ENCODE measurements at regions not wholly inside any gene's neighbourhood (a gene's known extent, or its start where the extent isn't known, plus 50 kb on each side); places are given as distances from the start of the nearest gene placed in this dataset.

DNA sequence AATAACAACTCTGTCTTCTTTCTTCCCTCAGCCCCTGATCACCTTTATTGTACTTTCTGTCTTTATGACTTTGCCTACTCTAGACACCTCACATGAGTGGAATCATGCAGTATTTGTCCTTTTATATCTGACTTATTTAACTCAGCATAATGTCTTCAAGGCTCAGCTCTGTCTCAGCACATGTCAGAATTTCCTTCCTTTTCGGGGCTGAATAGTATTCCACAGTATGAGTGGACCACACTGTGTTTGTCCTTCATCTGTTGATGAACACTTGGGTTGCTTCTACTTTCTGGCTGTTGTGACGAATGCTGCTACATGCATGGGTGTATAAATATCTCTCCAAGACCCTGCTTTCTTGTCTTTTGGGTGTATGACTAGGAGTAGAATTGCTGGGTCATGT, 117.6 kb downstream of the KIF26A start:
- H3K27me3 ChIP-seq (ENCODE audit: insufficient read depth, low read length): no peaks in the 10 kb centered on the region; the same call in 1 of the 2 replicates
- no peak for TF ChIP-seq ZNF274 (IDR thresholded peaks at IDR 0.05; ENCODE audit: low read depth, low read length)
- no peak for TF ChIP-seq CBX3 (IDR thresholded peaks at IDR 0.05; ENCODE audit: low read depth)
- TF ChIP-seq EGR1 (IDR thresholded peaks at IDR 0.05; ENCODE audit: low read depth): no peak
- no peak for TF ChIP-seq POLR2AphosphoS5 (IDR thresholded peaks at IDR 0.05; ENCODE audit: low read depth, low read length)
- TF ChIP-seq CEBPB (IDR thresholded peaks at IDR 0.05; ENCODE audit: low read depth): no peak
- TF ChIP-seq, protein P1, sequence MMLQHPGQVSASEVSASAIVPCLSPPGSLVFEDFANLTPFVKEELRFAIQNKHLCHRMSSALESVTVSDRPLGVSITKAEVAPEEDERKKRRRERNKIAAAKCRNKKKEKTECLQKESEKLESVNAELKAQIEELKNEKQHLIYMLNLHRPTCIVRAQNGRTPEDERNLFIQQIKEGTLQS (IDR thresholded peaks at IDR 0.05): no peak
- TF ChIP-seq SIN3A (IDR thresholded peaks at IDR 0.05; ENCODE audit: low read depth): no peak
- no peak for ATAC-seq
- H2AFZ ChIP-seq (ENCODE audit: low read depth, low read length, poor library complexity, severe bottlenecking): no peak overlapping the region
- no peak overlapping the region for H3K4me2 ChIP-seq (ENCODE audit: low read length)
- POLR2A ChIA-PET: no interaction called here
- H4K20me1 ChIP-seq (ENCODE audit: insufficient read depth): no peaks in the 10 kb centered on the region
- no peak overlapping the region for H3K27ac ChIP-seq (ENCODE audit: low read depth, low read length)
- H3K9me3 ChIP-seq (ENCODE audit: control insufficient read depth in 1 of 2, insufficient read depth in 1 of 2, low read depth in 1 of 2, low read length in 2 of 2): peaks cover 0 to 3% of the 10 kb centered on the region in 2 experiments; a peak in 1 of 4 replicates
- no peak overlapping the region for H3K4me3 ChIP-seq (replicated peaks in 1 of 2; ENCODE audit: low read depth in 1 of 2, low read length in 2 of 2)
- no peaks in the 10 kb centered on the region for H3K36me3 ChIP-seq (ENCODE audit: control insufficient read depth in 1 of 2, insufficient read depth in 2 of 2, low read length in 2 of 2)
- BruUV-seq (replicated peaks): no TSS peak
- CTCF ChIA-PET: no interaction called here
- no peak for DNase-seq (ENCODE audit: low read depth, low spot score)
- RAD21 ChIA-PET (ENCODE audit: low non-redundant PET in 1 of 2, low total read pairs in 2 of 2, uncharacterized antibody in 2 of 2, unreplicated experiment in 2 of 2): no interaction called here
- H3K4me1 ChIP-seq (ENCODE audit: control insufficient read depth in 1 of 2, insufficient read depth in 2 of 2, low read length in 2 of 2): no peaks in the 10 kb centered on the region
- no peaks in the 10 kb centered on the region for H3K9me2 ChIP-seq (ENCODE audit: insufficient read depth)
- intact Hi-C loops (cut with micrococcal nuclease): no loop called here
- H3K9ac ChIP-seq (ENCODE audit: low read length): no peak overlapping the region
- no peaks in the 10 kb centered on the region for H3K79me2 ChIP-seq (ENCODE audit: insufficient read depth, low read length)

DNA sequence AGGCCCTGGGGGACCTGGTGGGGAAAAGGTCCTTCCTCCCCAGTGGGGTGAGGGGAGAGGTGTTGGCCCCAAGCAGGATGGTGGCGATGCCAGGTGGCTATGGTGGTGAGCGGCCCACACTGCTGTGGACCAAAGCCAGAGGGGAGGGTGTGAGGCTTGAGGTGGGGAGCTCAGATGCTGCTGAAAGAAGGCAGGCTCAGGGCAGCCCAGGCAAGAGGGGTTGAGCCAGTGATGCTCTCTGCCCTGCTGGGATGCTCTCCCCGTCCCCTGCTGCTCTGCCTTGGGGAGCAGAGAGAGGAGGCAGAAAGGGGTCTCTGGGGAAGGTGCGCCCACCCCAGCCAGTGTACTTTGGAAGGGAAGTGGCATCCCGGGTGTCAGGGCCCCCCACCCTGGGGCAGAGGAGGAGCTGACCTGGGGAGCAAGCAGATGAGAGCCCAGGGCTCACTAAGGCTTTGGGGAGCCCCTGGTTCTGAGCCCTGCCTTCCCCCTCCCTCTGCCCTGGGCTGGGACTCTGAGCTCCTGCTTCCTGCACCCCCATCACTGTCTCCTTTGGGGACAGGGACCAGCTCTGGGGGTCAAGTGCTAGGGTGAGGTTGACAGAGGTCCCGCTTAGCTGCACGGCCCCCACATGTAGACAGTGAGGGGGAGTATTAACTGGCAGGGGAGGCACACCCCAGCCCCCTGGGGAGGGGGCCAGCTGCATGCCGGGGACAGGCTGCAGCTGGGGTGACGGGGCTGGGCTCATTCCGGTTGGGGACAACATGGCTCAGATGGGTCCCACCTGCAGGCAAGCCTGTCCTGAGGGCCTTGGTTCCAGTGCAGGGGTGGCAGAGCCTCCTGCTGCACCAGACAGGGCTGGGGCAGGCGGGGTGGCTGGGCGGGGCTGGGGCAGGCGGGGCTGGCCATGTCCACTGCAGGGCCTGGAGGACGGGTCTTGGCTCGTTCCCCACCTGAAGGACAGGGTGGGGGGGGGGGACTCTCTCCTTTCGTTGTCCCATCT, 124.4 kb downstream of the KIF26A start:
- ATAC-seq (no peak), DNase-seq (ENCODE audit: low read depth, low spot score) (no peak)
- no peaks in the 10 kb centered on the region for H3K79me2 ChIP-seq (ENCODE audit: insufficient read depth, low read length)
- H3K4me1 ChIP-seq (ENCODE audit: control insufficient read depth in 1 of 2, insufficient read depth in 2 of 2, low read length in 2 of 2): no peaks in the 10 kb centered on the region
- BruUV-seq (replicated peaks): no TSS peak
- peaks cover 0 to 8% of the 10 kb centered on the region in 2 experiments; a peak in 1 of 4 replicates for H3K9me3 ChIP-seq (ENCODE audit: control insufficient read depth in 1 of 2, insufficient read depth in 1 of 2, low read depth in 1 of 2, low read length in 2 of 2)
- no peaks in the 10 kb centered on the region for H3K36me3 ChIP-seq (ENCODE audit: control insufficient read depth in 1 of 2, insufficient read depth in 2 of 2, low read length in 2 of 2)
- H4K20me1 ChIP-seq (ENCODE audit: insufficient read depth): no peaks in the 10 kb centered on the region
- no peak overlapping the region for H3K27ac ChIP-seq (ENCODE audit: low read depth, low read length)
- no peak overlapping the region for H3K4me2 ChIP-seq (ENCODE audit: low read length)
- no peaks in the 10 kb centered on the region for H3K9me2 ChIP-seq (ENCODE audit: insufficient read depth)
- no peak overlapping the region for H3K4me3 ChIP-seq (replicated peaks in 1 of 2; ENCODE audit: low read depth in 1 of 2, low read length in 2 of 2)
- ChIA-PET POLR2A (no interaction called here), RAD21 (ENCODE audit: low non-redundant PET in 1 of 2, low total read pairs in 2 of 2, uncharacterized antibody in 2 of 2, unreplicated experiment in 2 of 2) (no interaction called here), CTCF (no interaction called here)
- intact Hi-C loops (cut with micrococcal nuclease): no loop called here
- H3K27me3 ChIP-seq (ENCODE audit: insufficient read depth, low read length): no peaks in the 10 kb centered on the region
- no peak overlapping the region for H2AFZ ChIP-seq (ENCODE audit: low read depth, low read length, poor library complexity, severe bottlenecking)
- H3K9ac ChIP-seq (ENCODE audit: low read length): no peak overlapping the region
- TF ChIP-seq ZNF274 (IDR thresholded peaks at IDR 0.05; ENCODE audit: low read depth, low read length): no peak
- no peak for TF ChIP-seq POLR2A (IDR thresholded peaks at IDR 0.05; ENCODE audit: borderline replicate concordance, extremely low read depth, insufficient read depth, insufficient read length)
- TF ChIP-seq CEBPB (IDR thresholded peaks at IDR 0.05; ENCODE audit: low read depth): no peak
- TF ChIP-seq, protein P2, sequence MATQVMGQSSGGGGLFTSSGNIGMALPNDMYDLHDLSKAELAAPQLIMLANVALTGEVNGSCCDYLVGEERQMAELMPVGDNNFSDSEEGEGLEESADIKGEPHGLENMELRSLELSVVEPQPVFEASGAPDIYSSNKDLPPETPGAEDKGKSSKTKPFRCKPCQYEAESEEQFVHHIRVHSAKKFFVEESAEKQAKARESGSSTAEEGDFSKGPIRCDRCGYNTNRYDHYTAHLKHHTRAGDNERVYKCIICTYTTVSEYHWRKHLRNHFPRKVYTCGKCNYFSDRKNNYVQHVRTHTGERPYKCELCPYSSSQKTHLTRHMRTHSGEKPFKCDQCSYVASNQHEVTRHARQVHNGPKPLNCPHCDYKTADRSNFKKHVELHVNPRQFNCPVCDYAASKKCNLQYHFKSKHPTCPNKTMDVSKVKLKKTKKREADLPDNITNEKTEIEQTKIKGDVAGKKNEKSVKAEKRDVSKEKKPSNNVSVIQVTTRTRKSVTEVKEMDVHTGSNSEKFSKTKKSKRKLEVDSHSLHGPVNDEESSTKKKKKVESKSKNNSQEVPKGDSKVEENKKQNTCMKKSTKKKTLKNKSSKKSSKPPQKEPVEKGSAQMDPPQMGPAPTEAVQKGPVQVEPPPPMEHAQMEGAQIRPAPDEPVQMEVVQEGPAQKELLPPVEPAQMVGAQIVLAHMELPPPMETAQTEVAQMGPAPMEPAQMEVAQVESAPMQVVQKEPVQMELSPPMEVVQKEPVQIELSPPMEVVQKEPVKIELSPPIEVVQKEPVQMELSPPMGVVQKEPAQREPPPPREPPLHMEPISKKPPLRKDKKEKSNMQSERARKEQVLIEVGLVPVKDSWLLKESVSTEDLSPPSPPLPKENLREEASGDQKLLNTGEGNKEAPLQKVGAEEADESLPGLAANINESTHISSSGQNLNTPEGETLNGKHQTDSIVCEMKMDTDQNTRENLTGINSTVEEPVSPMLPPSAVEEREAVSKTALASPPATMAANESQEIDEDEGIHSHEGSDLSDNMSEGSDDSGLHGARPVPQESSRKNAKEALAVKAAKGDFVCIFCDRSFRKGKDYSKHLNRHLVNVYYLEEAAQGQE (IDR thresholded peaks at IDR 0.05; ENCODE audit: low read depth): no peak
- TF ChIP-seq JUND (IDR thresholded peaks at IDR 0.05): no peak
- no peak for TF ChIP-seq EZH2phosphoT487 (IDR thresholded peaks at IDR 0.05; ENCODE audit: borderline replicate concordance)
- no peak for TF ChIP-seq EGR1 (IDR thresholded peaks at IDR 0.05; ENCODE audit: low read depth)
- no peak for TF ChIP-seq TCF7L2 (IDR thresholded peaks at IDR 0.05; ENCODE audit: borderline replicate concordance, extremely low read depth, insufficient read depth, insufficient read length)
- TF ChIP-seq, protein P3, sequence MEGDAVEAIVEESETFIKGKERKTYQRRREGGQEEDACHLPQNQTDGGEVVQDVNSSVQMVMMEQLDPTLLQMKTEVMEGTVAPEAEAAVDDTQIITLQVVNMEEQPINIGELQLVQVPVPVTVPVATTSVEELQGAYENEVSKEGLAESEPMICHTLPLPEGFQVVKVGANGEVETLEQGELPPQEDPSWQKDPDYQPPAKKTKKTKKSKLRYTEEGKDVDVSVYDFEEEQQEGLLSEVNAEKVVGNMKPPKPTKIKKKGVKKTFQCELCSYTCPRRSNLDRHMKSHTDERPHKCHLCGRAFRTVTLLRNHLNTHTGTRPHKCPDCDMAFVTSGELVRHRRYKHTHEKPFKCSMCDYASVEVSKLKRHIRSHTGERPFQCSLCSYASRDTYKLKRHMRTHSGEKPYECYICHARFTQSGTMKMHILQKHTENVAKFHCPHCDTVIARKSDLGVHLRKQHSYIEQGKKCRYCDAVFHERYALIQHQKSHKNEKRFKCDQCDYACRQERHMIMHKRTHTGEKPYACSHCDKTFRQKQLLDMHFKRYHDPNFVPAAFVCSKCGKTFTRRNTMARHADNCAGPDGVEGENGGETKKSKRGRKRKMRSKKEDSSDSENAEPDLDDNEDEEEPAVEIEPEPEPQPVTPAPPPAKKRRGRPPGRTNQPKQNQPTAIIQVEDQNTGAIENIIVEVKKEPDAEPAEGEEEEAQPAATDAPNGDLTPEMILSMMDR (IDR thresholded peaks at IDR 0.05 in 2 of 3, conservative IDR thresholded peaks at IDR 0.05 in 1 of 3; ENCODE audit: borderline replicate concordance in 1 of 3, insufficient read depth in 1 of 3, low read depth in 2 of 3, low read length in 2 of 3): no peak
